ENCODE measurements at regions not wholly inside any gene's neighbourhood (a gene's known extent, or its start where the extent isn't known, plus 50 kb on each side); places are given as distances from the start of the nearest gene placed in this dataset.

GRCh38 chr3:193829781-193830180 lies 236.8 kb downstream of the OPA1 start:
- no peak for DNase-seq

- no peak for DNase-seq
Measured at GRCh38 chr3:193830791-193831191, 237.8 kb downstream of the OPA1 start.

- DNase-seq: no peak
Measured at GRCh38 chr3:193831495-193832455, 238.8 kb downstream of the OPA1 start.

- DNase-seq: no peak
Measured at GRCh38 chr3:193832833-193833413, 239.9 kb downstream of the OPA1 start.

- DNase-seq: no peak
Measured at GRCh38 chr3:193833592-193833991, 240.6 kb downstream of the OPA1 start.

GRCh38 chr3:193835414-193835813 lies 242.4 kb downstream of the OPA1 start:
- DNase-seq: no peak

GRCh38 chr3:193836511-193836910 lies 243.5 kb downstream of the OPA1 start:
- no peak for DNase-seq

GRCh38 chr3:193836918-193837317 lies 243.9 kb downstream of the OPA1 start:
- DNase-seq: no peak

- no peak for DNase-seq
Measured at GRCh38 chr3:193837347-193837827, 244.4 kb downstream of the OPA1 start.

- no peak for DNase-seq
Measured at GRCh38 chr3:193840111-193840641, 247.2 kb downstream of the OPA1 start.

GRCh38 chr3:193841581-193841980 lies 248.6 kb downstream of the OPA1 start:
- DNase-seq: no peak

- DNase-seq: no peak
Measured at GRCh38 chr3:193842029-193842798, 249.2 kb downstream of the OPA1 start.

- DNase-seq: no peak
Measured at GRCh38 chr3:193842832-193843473, 249.9 kb downstream of the OPA1 start.

- DNase-seq: no peak
Measured at GRCh38 chr3:193843474-193844301, 250.7 kb downstream of the OPA1 start.

- no peak for DNase-seq
Measured at GRCh38 chr3:193844472-193844871, 251.5 kb downstream of the OPA1 start.

GRCh38 chr3:193845144-193845543 lies 252.1 kb downstream of the OPA1 start:
- DNase-seq: no peak

- DNase-seq: no peak
Measured at GRCh38 chr3:193846569-193846968, 253.6 kb downstream of the OPA1 start.

GRCh38 chr3:193847402-193847801 lies 254.4 kb downstream of the OPA1 start:
- DNase-seq: no peak

GRCh38 chr3:193848547-193848946 lies 255.5 kb downstream of the OPA1 start:
- DNase-seq: no peak

GRCh38 chr3:193850084-193850619 lies 257.1 kb downstream of the OPA1 start:
- no peak for DNase-seq

GRCh38 chr3:193851428-193851847 lies 258.4 kb downstream of the OPA1 start:
- DNase-seq: no peak

Data from activated T-cell treated with anti-CD3 and anti-CD28 coated beads for 4 hours (primary cell).